ENCODE measurements at regions not wholly inside any gene's neighbourhood (a gene's known extent, or its start where the extent isn't known, plus 50 kb on each side); places are given as distances from the start of the nearest gene placed in this dataset.

- Mint-ChIP-seq H3K9me3 (peaks cover 23% of the 10 kb centered on the region), H3K27me3 (ENCODE audit: insufficient read depth) (no peaks in the 10 kb centered on the region), H3K36me3 (ENCODE audit: low read depth) (peaks cover 6% of the 10 kb centered on the region), H3K4me1 (peaks cover 30% of the 10 kb centered on the region), H3K27ac (no peak overlapping the region), H3K4me3 (no peak overlapping the region)
- no peaks in the 10 kb centered on the region for H3K36me3 ChIP-seq (ENCODE audit: control insufficient read depth, insufficient read depth, low read length)
- no peak for TF ChIP-seq CTCF (conservative IDR thresholded peaks at IDR 0.05)
- H3K27me3 ChIP-seq (ENCODE audit: control insufficient read depth, insufficient read depth, low read length, poor library complexity, severe bottlenecking) = no peaks in the 10 kb centered on the region
- no peak for DNase-seq
- no peak overlapping the region for H3K27ac ChIP-seq (ENCODE audit: low read depth, low read length)
- WGBS, 2 experiments (ENCODE audit: insufficient coverage in 1 of 2, insufficient read length in 1 of 2) = 50% methylated on average over 2 of the region's 2 CpGs; no CpG with 5 or more reads in 1 of the 2 experiments
- H3K9ac ChIP-seq (ENCODE audit: extremely low read depth, low read length, poor library complexity, severe bottlenecking) = no peak overlapping the region
- peaks cover 9% of the 10 kb centered on the region for H3K4me1 ChIP-seq (ENCODE audit: control insufficient read depth, insufficient read depth, low read length)
- peaks cover 21% of the 10 kb centered on the region for H3K9me3 ChIP-seq (ENCODE audit: control insufficient read depth, low read length)
- peak overlapping the region; percentile 53 for H3K4me3 ChIP-seq (ENCODE audit: low read length)
These were observed 110.9 kb downstream of the TMEM170B start for GRCh38 chr6:11648436-11648775.

DNA sequence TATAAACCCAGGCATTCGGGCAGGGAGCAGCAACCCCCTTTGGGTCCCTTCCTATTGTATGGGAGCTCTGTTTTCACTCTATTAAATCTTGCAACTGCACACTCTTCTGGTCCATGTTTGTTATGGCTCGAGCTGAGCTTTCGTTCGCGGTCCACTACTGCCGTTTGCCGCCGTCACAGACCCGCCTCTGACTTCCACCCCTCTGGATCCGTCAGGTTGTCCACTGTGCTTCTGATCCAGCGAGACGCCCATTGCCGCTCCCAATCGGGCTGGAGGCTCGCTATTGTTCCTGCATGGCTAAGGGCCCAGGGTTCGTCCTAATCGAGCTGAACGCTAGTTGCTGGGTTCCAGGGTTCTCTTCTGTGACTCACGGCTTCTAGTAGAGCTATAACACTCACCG, 111.3 kb downstream of the TMEM170B start:
- no peak overlapping the region for H3K27ac Mint-ChIP-seq
- H3K4me3 ChIP-seq (ENCODE audit: low read length) = no peak overlapping the region
- peaks cover 23% of the 10 kb centered on the region for H3K9me3 Mint-ChIP-seq
- H3K9me3 ChIP-seq (ENCODE audit: control insufficient read depth, low read length) = peaks cover 21% of the 10 kb centered on the region
- peaks cover 6% of the 10 kb centered on the region for H3K36me3 Mint-ChIP-seq (ENCODE audit: low read depth)
- no peak for TF ChIP-seq CTCF (conservative IDR thresholded peaks at IDR 0.05)
- no peak for DNase-seq
- H3K27ac ChIP-seq (ENCODE audit: low read depth, low read length) = no peak overlapping the region
- peaks cover 9% of the 10 kb centered on the region for H3K4me1 ChIP-seq (ENCODE audit: control insufficient read depth, insufficient read depth, low read length)
- no peak overlapping the region for H3K9ac ChIP-seq (ENCODE audit: extremely low read depth, low read length, poor library complexity, severe bottlenecking)
- H3K4me1 Mint-ChIP-seq = peaks cover 31% of the 10 kb centered on the region
- H3K36me3 ChIP-seq (ENCODE audit: control insufficient read depth, insufficient read depth, low read length) = no peaks in the 10 kb centered on the region
- no peaks in the 10 kb centered on the region for H3K27me3 ChIP-seq (ENCODE audit: control insufficient read depth, insufficient read depth, low read length, poor library complexity, severe bottlenecking)
- no peak overlapping the region for H3K4me3 Mint-ChIP-seq
- no peaks in the 10 kb centered on the region for H3K27me3 Mint-ChIP-seq (ENCODE audit: insufficient read depth)
- 95% methylated on average over 20 of the region's 20 CpGs for WGBS, 2 experiments (ENCODE audit: insufficient coverage in 1 of 2, insufficient read length in 1 of 2)

DNA sequence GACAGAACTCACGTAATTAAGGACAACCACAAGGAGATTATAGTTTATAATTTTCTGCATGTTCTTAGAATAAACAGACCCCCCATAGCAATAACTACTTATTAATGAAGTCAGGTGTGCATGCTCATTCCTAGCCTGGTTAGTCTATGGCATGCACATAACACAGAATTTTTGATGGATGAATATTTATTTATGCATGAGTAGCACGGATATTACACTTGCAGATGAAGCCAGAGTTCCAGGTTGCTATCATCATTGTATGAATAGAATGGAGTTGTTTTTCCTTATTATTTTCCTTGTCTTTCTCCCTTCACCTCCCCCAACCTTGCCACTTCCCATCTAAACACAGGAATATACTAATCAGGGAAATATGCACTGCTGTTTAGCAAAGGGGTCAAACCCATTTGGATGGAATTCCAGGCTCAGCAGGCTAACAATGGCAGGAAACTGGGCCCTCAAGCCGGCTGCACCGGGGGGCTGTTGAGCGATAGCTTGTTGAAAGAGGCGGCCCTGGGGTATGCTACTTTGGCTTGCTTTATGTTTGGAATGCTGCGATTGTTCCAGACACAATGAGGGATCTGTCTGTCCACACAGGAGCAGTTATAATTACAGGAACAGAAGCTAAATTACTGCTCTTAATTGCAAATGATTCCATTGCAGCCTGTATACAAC, 112.6 kb downstream of the TMEM170B start:
- H3K27me3 Mint-ChIP-seq (ENCODE audit: insufficient read depth) = peaks cover 4% of the 10 kb centered on the region
- WGBS, 2 experiments (ENCODE audit: insufficient coverage in 1 of 2, insufficient read length in 1 of 2) = 17 to 26% methylated on average over 2 to 7 of the region's 7 CpGs
- peaks cover 6% of the 10 kb centered on the region for H3K36me3 Mint-ChIP-seq (ENCODE audit: low read depth)
- DNase-seq = peak; percentile 91
- H3K9me3 ChIP-seq (ENCODE audit: control insufficient read depth, low read length) = peaks cover 21% of the 10 kb centered on the region
- peak overlapping the region; percentile 26 for H3K4me3 ChIP-seq (ENCODE audit: low read length)
- peaks cover 9% of the 10 kb centered on the region for H3K4me1 ChIP-seq (ENCODE audit: control insufficient read depth, insufficient read depth, low read length)
- H3K36me3 ChIP-seq (ENCODE audit: control insufficient read depth, insufficient read depth, low read length) = no peaks in the 10 kb centered on the region
- peaks cover 31% of the 10 kb centered on the region for H3K4me1 Mint-ChIP-seq
- TF ChIP-seq CTCF (conservative IDR thresholded peaks at IDR 0.05) = no peak
- no peaks in the 10 kb centered on the region for H3K27me3 ChIP-seq (ENCODE audit: control insufficient read depth, insufficient read depth, low read length, poor library complexity, severe bottlenecking)
- no peak overlapping the region for H3K4me3 Mint-ChIP-seq
- no peak overlapping the region for H3K9ac ChIP-seq (ENCODE audit: extremely low read depth, low read length, poor library complexity, severe bottlenecking)
- H3K27ac Mint-ChIP-seq = peak overlapping the region; percentile 85
- peak overlapping the region; percentile 68 for H3K27ac ChIP-seq (ENCODE audit: low read depth, low read length)
- peaks cover 23% of the 10 kb centered on the region for H3K9me3 Mint-ChIP-seq
